ENCODE measurements at regions not wholly inside any gene's neighbourhood (a gene's known extent, or its start where the extent isn't known, plus 50 kb on each side); places are given as distances from the start of the nearest gene placed in this dataset.

GRCh38 chr2:208937521-208937920 is 486.3 kb upstream of the MAP2 start:
- H3K27me3 ChIP-seq (ENCODE audit: control insufficient read depth in 4 of 4, insufficient read depth in 4 of 4, low read length in 3 of 4): no peaks in the 10 kb centered on the region
- H3K4me1 ChIP-seq (ENCODE audit: control insufficient read depth in 4 of 4, insufficient read depth in 4 of 4, low read length in 3 of 4): no peaks in the 10 kb centered on the region
- no peak overlapping the region for H3K9ac ChIP-seq (ENCODE audit: low read depth in 1 of 2, low read length in 2 of 2)
- DNase-seq (ENCODE audit: low spot score): no peak
- 25% methylated on average over 1 of the region's 1 CpG for WGBS
- no peak overlapping the region for H3K4me3 ChIP-seq (ENCODE audit: low read depth in 1 of 3, low read length in 3 of 3)
- no peaks in the 10 kb centered on the region for H3K9me3 ChIP-seq (ENCODE audit: control insufficient read depth in 4 of 4, low read length in 3 of 4)
- H3K36me3 ChIP-seq (ENCODE audit: control insufficient read depth in 4 of 4, insufficient read depth in 3 of 4, low read depth in 1 of 4, low read length in 3 of 4): no peaks in the 10 kb centered on the region
- no peak for TF ChIP-seq ATF3 (IDR thresholded peaks at IDR 0.05)
- TF ChIP-seq HNF4A (conservative IDR thresholded peaks at IDR 0.05): no peak
- no peak for TF ChIP-seq HNF4G (IDR thresholded peaks at IDR 0.05)
- TF ChIP-seq ZBTB33 (IDR thresholded peaks at IDR 0.05): no peak
- no peak for TF ChIP-seq EGR1 (IDR thresholded peaks at IDR 0.05; ENCODE audit: low read depth in 2 of 2)
- no peak for TF ChIP-seq CTCF (IDR thresholded peaks at IDR 0.05; ENCODE audit: low read depth, low read length, missing input control)
- no peak for TF ChIP-seq YY1 (IDR thresholded peaks at IDR 0.05)
- no peak for TF ChIP-seq NR2F2 (IDR thresholded peaks at IDR 0.05)
- no peak for TF ChIP-seq REST (IDR thresholded peaks at IDR 0.05)
- no peak for TF ChIP-seq MAX (IDR thresholded peaks at IDR 0.05)
- no peak for TF ChIP-seq RXRA (IDR thresholded peaks at IDR 0.05)
- no peak overlapping the region for H3K27ac ChIP-seq (ENCODE audit: low read depth in 1 of 2, low read length in 2 of 2)

GRCh38 chr2:208939852-208940251 is 484.0 kb upstream of the MAP2 start:
- no peaks in the 10 kb centered on the region for H3K4me1 ChIP-seq (ENCODE audit: control insufficient read depth in 4 of 4, insufficient read depth in 4 of 4, low read length in 3 of 4)
- no peak overlapping the region for H3K27ac ChIP-seq (ENCODE audit: low read depth in 1 of 2, low read length in 2 of 2)
- no peak overlapping the region for H3K4me3 ChIP-seq (ENCODE audit: low read depth in 1 of 3, low read length in 3 of 3)
- H3K27me3 ChIP-seq (ENCODE audit: control insufficient read depth in 4 of 4, insufficient read depth in 4 of 4, low read length in 3 of 4): no peaks in the 10 kb centered on the region
- no peak for TF ChIP-seq FOXA1 (IDR thresholded peaks at IDR 0.05)
- TF ChIP-seq RAD21 (IDR thresholded peaks at IDR 0.05): no peak
- TF ChIP-seq JUND (IDR thresholded peaks at IDR 0.05): no peak
- TF ChIP-seq EGR1 (IDR thresholded peaks at IDR 0.05; ENCODE audit: low read depth in 2 of 2): no peak
- TF ChIP-seq HNF4G (IDR thresholded peaks at IDR 0.05): no peak
- TF ChIP-seq TAF1 (conservative IDR thresholded peaks at IDR 0.05): no peak
- no peak for TF ChIP-seq GABPA (IDR thresholded peaks at IDR 0.05 in 1 of 2, conservative IDR thresholded peaks at IDR 0.05 in 1 of 2)
- 88% methylated on average over 1 of the region's 1 CpG for WGBS
- DNase-seq (ENCODE audit: low spot score): no peak
- H3K36me3 ChIP-seq (ENCODE audit: control insufficient read depth in 4 of 4, insufficient read depth in 3 of 4, low read depth in 1 of 4, low read length in 3 of 4): no peaks in the 10 kb centered on the region
- H3K9ac ChIP-seq (ENCODE audit: low read depth in 1 of 2, low read length in 2 of 2): no peak overlapping the region
- H3K9me3 ChIP-seq (ENCODE audit: control insufficient read depth in 4 of 4, low read length in 3 of 4): no peaks in the 10 kb centered on the region
